ENCODE measurements at regions not wholly inside any gene's neighbourhood (a gene's known extent, or its start where the extent isn't known, plus 50 kb on each side); places are given as distances from the start of the nearest gene placed in this dataset.

GRCh38 chr19:34577531-34578101 lies 96.1 kb downstream of the WTIP start:
- Histone ChIP-seq H3K4me2 (no peak overlapping the region), H3K27ac (ENCODE audit: low read depth in 2 of 2, low read length in 1 of 2) (no peak overlapping the region), H3K9ac (no peak overlapping the region), H3K79me2 (ENCODE audit: insufficient read depth) (no peaks in the 10 kb centered on the region), H3K36me3 (replicated peaks in 1 of 2; ENCODE audit: control insufficient read depth in 1 of 2, insufficient read depth in 2 of 2, low read length in 1 of 2) (no peaks in the 10 kb centered on the region), H3K4me1 (ENCODE audit: control insufficient read depth in 1 of 2, insufficient read depth in 2 of 2, low read depth in 1 of 2, low read length in 1 of 2) (no peaks in the 10 kb centered on the region), H3K9me2 (no peaks in the 10 kb centered on the region), H3F3A (replicated peaks; ENCODE audit: insufficient read depth) (no peaks in the 10 kb centered on the region), H3K4me3 (ENCODE audit: low read depth in 2 of 2, low read length in 1 of 2) (no peak overlapping the region), H3K9me3 (no peaks in the 10 kb centered on the region), H4K20me1 (ENCODE audit: insufficient read depth) (no peaks in the 10 kb centered on the region), H2AFZ (ENCODE audit: low read depth) (no peak overlapping the region), H3K27me3 (ENCODE audit: insufficient read depth) (no peaks in the 10 kb centered on the region)
- DNase-seq = peak; percentile 42
- ChIA-PET POLR2A (no interaction called here), CTCF (no interaction called here)
- 47% methylated on average over 21 of the region's 45 CpGs for WGBS (ENCODE audit: low lambda C conversion rate)
- TF ChIP-seq RCOR1 (IDR thresholded peaks at IDR 0.05; ENCODE audit: low read length) (no peak), PBX3 (IDR thresholded peaks at IDR 0.05) (no peak), JUND (IDR thresholded peaks at IDR 0.05) (no peak), RXRA (IDR thresholded peaks at IDR 0.05; ENCODE audit: borderline replicate concordance, low read depth) (no peak), NRF1 (IDR thresholded peaks at IDR 0.05; ENCODE audit: low read depth, low read length) (no peak), RAD21 (IDR thresholded peaks at IDR 0.05; ENCODE audit: low read length) (no peak), CTCF (IDR thresholded peaks at IDR 0.05) (no peak), IRF3 (IDR thresholded peaks at IDR 0.05; ENCODE audit: low read depth, low read length) (no peak), NFIC (IDR thresholded peaks at IDR 0.05; ENCODE audit: borderline replicate concordance) (no peak), TAF1 (IDR thresholded peaks at IDR 0.05; ENCODE audit: borderline replicate concordance, low read depth, low read length) (no peak), REST (IDR thresholded peaks at IDR 0.05; ENCODE audit: low read depth, low read length) (no peak), YY1 (IDR thresholded peaks at IDR 0.05; ENCODE audit: low read depth) (no peak), ELF1 (IDR thresholded peaks at IDR 0.05) (no peak), GABPA (IDR thresholded peaks at IDR 0.05; ENCODE audit: low read depth) (no peak), POLR2AphosphoS5 (IDR thresholded peaks at IDR 0.05; ENCODE audit: low read depth, low read length) (no peak)
